A673 (cell line): ENCODE measurements at regions not wholly inside any gene's neighbourhood (a gene's known extent, or its start where the extent isn't known, plus 50 kb on each side); places are given as distances from the start of the nearest gene placed in this dataset.

ENCODE experiments used
- EZH2 ChIP-seq: fragments of 200-600 bp; sonication (generic); IDR thresholded peaks from 2 replicates; pipeline ENCODE4 v1.6.1; 2017; ENCODE audit warnings: borderline replicate concordance, low read depth, mild to moderate bottlenecking, mixed read lengths, antibody characterized with exemption, low read length; ENCODE audit not compliant: poor library complexity, severe bottlenecking
- TF ChIP-seq, protein P1 (sequence below): fragments of 300-800, 200-600 bp; sonication (generic); conservative IDR thresholded peaks from 2 replicates; pipeline ENCODE4 v1.5.1; 2017; ENCODE audit warnings: low read depth, mild to moderate bottlenecking, antibody characterized with exemption, low read length, moderate library complexity, mixed read lengths

DNA sequence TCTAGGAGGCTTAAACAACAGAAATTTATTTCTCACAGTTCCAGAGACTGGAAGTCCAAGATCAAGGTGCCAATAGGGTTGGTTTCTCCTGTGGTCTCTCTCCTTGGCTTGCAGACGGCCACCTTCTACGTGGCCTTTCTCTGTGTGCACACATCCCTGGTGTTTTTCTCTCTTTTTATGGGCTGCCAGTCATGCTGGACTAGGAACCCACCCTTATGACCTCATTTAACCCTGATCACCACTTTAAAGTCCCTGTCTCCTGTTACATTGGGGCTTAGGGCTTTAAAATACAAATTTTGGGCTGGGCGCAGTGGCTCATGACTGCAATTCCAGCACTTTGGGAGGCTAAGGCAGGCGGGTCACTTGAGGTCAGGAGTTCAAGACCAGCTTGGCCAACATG is 157.1 kb downstream of the TLE1 start:
- TF ChIP-seq, protein P1, sequence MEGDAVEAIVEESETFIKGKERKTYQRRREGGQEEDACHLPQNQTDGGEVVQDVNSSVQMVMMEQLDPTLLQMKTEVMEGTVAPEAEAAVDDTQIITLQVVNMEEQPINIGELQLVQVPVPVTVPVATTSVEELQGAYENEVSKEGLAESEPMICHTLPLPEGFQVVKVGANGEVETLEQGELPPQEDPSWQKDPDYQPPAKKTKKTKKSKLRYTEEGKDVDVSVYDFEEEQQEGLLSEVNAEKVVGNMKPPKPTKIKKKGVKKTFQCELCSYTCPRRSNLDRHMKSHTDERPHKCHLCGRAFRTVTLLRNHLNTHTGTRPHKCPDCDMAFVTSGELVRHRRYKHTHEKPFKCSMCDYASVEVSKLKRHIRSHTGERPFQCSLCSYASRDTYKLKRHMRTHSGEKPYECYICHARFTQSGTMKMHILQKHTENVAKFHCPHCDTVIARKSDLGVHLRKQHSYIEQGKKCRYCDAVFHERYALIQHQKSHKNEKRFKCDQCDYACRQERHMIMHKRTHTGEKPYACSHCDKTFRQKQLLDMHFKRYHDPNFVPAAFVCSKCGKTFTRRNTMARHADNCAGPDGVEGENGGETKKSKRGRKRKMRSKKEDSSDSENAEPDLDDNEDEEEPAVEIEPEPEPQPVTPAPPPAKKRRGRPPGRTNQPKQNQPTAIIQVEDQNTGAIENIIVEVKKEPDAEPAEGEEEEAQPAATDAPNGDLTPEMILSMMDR: no peak
- no peak for TF ChIP-seq EZH2
